ENCODE measurements at regions not wholly inside any gene's neighbourhood (a gene's known extent, or its start where the extent isn't known, plus 50 kb on each side); places are given as distances from the start of the nearest gene placed in this dataset.

- Histone ChIP-seq H3K9me2 (ENCODE audit: insufficient read depth) (no peaks in the 10 kb centered on the region), H3K9me3 (ENCODE audit: control insufficient read depth in 1 of 2, insufficient read depth in 1 of 2, low read depth in 1 of 2, low read length in 2 of 2) (no peaks in the 10 kb centered on the region), H3K4me2 (ENCODE audit: low read length) (no peak overlapping the region), H3K79me2 (ENCODE audit: insufficient read depth, low read length) (no peaks in the 10 kb centered on the region), H3K4me3 (replicated peaks in 1 of 2; ENCODE audit: low read depth in 1 of 2, low read length in 2 of 2) (no peak overlapping the region), H3K27me3 (ENCODE audit: insufficient read depth, low read length) (peaks cover 41% of the 10 kb centered on the region), H3K9ac (ENCODE audit: low read length) (no peak overlapping the region), H3K36me3 (ENCODE audit: control insufficient read depth in 1 of 2, insufficient read depth in 2 of 2, low read length in 2 of 2) (no peaks in the 10 kb centered on the region), H3K4me1 (ENCODE audit: control insufficient read depth in 1 of 2, insufficient read depth in 2 of 2, low read length in 2 of 2) (no peaks in the 10 kb centered on the region), H3K27ac (ENCODE audit: low read depth, low read length) (no peak overlapping the region), H4K20me1 (ENCODE audit: insufficient read depth) (no peaks in the 10 kb centered on the region), H2AFZ (ENCODE audit: low read depth, low read length, poor library complexity, severe bottlenecking) (no peak overlapping the region)
- ChIA-PET POLR2A (no interaction called here), RAD21 (ENCODE audit: low non-redundant PET in 1 of 2, low total read pairs in 2 of 2, uncharacterized antibody in 2 of 2, unreplicated experiment in 2 of 2) (no interaction called here), CTCF (no interaction called here)
- ATAC-seq (no peak), DNase-seq (ENCODE audit: low read depth, low spot score) (no peak)
- intact Hi-C loops (cut with micrococcal nuclease) = no loop called here
- BruUV-seq (replicated peaks) = no TSS peak
- no peak for TF ChIP-seq ZNF274 (IDR thresholded peaks at IDR 0.05; ENCODE audit: low read depth, low read length)
- no peak for TF ChIP-seq ZBTB33 (IDR thresholded peaks at IDR 0.05; ENCODE audit: extremely low read depth, insufficient replicate concordance, low read length)
- TF ChIP-seq FOSL1 (IDR thresholded peaks at IDR 0.05; ENCODE audit: low read depth) = no peak
- no peak for TF ChIP-seq POLR2A (IDR thresholded peaks at IDR 0.05; ENCODE audit: borderline replicate concordance, extremely low read depth, insufficient read depth, insufficient read length)
- TF ChIP-seq JUND (IDR thresholded peaks at IDR 0.05) = no peak
- no peak for TF ChIP-seq TCF7L2 (IDR thresholded peaks at IDR 0.05; ENCODE audit: borderline replicate concordance, extremely low read depth, insufficient read depth, insufficient read length)
- no peak for TF ChIP-seq CEBPB (IDR thresholded peaks at IDR 0.05; ENCODE audit: low read depth)
- TF ChIP-seq SP1 (IDR thresholded peaks at IDR 0.05; ENCODE audit: low read depth) = no peak
- no peak for TF ChIP-seq EZH2phosphoT487 (IDR thresholded peaks at IDR 0.05; ENCODE audit: borderline replicate concordance)
- no peak for TF ChIP-seq SIN3A (IDR thresholded peaks at IDR 0.05; ENCODE audit: low read depth)
- no peak for TF ChIP-seq ATF3 (IDR thresholded peaks at IDR 0.05)
- no peak for TF ChIP-seq SRF (IDR thresholded peaks at IDR 0.05; ENCODE audit: low read depth)
- no peak for TF ChIP-seq CBX3 (IDR thresholded peaks at IDR 0.05; ENCODE audit: low read depth)
- TF ChIP-seq YY1 (IDR thresholded peaks at IDR 0.05; ENCODE audit: extremely low read depth, insufficient replicate concordance, low read depth, low read length) = no peak
- TF ChIP-seq EZH2 (IDR thresholded peaks at IDR 0.05) = no peak
Measured at GRCh38 chr15:93165734-93166470, 76.9 kb upstream of the RGMA start.
